ENCODE measurements at regions not wholly inside any gene's neighbourhood (a gene's known extent, or its start where the extent isn't known, plus 50 kb on each side); places are given as distances from the start of the nearest gene placed in this dataset.

DNA sequence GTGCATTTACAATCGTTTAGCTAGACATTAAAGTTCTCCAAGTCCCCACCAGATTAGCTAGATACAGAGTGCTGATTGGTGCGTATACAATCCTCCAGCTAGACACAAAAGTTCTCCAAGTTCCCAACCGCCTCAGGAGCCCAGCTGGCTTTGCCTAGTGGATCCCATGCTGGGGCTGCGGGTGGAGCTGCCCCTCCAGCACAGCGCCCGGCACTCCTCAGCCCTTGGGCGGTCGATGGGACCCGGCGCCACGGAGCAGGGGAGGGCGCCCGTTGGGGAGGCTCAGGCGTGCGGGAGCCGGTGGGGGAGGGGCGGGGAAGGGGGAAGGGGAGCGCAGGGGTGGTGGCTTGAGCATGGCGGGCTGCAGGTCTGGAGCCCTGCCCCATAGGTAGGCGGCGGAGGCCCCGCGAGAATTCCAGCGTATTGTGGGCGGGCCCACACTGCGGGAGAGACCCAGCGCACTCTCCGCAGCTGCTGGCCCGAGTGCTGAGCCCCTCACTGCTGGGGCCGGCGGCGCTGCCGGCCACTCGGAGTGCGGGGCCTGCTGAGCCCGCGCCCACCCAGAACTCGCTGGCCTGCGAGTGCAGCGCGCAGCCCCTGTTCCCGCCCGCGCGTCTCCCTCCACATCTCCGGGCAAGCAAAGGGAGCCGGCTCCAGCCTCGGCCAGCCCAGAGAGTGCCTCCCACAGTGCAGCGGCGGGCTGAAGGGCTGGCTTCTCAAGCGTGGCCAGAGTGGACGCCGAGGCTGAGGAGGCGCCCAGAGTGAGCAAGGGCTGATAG lies 907.5 kb downstream of the CDH8 start:
- no peak for TF ChIP-seq CTCF (IDR thresholded peaks at IDR 0.05 in 8 of 11, conservative IDR thresholded peaks at IDR 0.05 in 3 of 11)
- TF ChIP-seq POLR2A (IDR thresholded peaks at IDR 0.05) = no peak
- no peak for TF ChIP-seq POLR2AphosphoS5 (IDR thresholded peaks at IDR 0.05)
